ENCODE measurements at regions not wholly inside any gene's neighbourhood (a gene's known extent, or its start where the extent isn't known, plus 50 kb on each side); places are given as distances from the start of the nearest gene placed in this dataset.

- no peak for TF ChIP-seq CTCF (IDR thresholded peaks at IDR 0.05)
- TF ChIP-seq POLR2A (IDR thresholded peaks at IDR 0.05) = no peak
Measured at GRCh38 chr3:43921056-43921648, 230.4 kb downstream of the ABHD5 start.
